GM23338 (cell line): ENCODE measurements at regions not wholly inside any gene's neighbourhood (a gene's known extent, or its start where the extent isn't known, plus 50 kb on each side); places are given as distances from the start of the nearest gene placed in this dataset.

Source experiments
- CREB1 ChIP-seq: fragments of 250-450 bp; sonication (Bioruptor Pico); IDR thresholded peaks from 2 replicates; pipeline ENCODE4 v1.5.0; 2020; ENCODE audit warnings: low read depth, mild to moderate bottlenecking, moderate library complexity
- CTCF ChIP-seq, 2 experiments: fragments of 200-600 bp in 1 of 2; sonication (generic) in 1 of 2; conservative IDR thresholded peaks; 2 replicates each; pipeline versions ENCODE4 v1.5.1 to v1.6.1; 2016 to 2017; ENCODE audit warnings: antibody characterized with exemption in 2 of 2, low read depth in 2 of 2, mild to moderate bottlenecking in 2 of 2, moderate library complexity in 1 of 2
- EZH2 ChIP-seq: fragments of 200-600 bp; sonication (generic); IDR thresholded peaks from one replicate; pipeline ENCODE4 v1.8.0; 2017; ENCODE audit warnings: antibody characterized with exemption, mild to moderate bottlenecking, low read depth; ENCODE audit not compliant: unreplicated experiment
- EZH2phosphoT487 ChIP-seq: fragments of 200-600 bp; sonication (generic); IDR thresholded peaks from one replicate; pipeline ENCODE4 v1.8.1; 2018; ENCODE audit warnings: antibody characterized with exemption; ENCODE audit not compliant: unreplicated experiment
- JUNB ChIP-seq: IDR thresholded peaks from one replicate; pipeline ENCODE4 v1.6.1; 2016; ENCODE audit warnings: antibody characterized with exemption; ENCODE audit not compliant: unreplicated experiment
- NANOG ChIP-seq: IDR thresholded peaks from 2 replicates; pipeline ENCODE4 v1.6.1; 2016; ENCODE audit warnings: antibody characterized with exemption, borderline replicate concordance
- POLR2AphosphoS5 ChIP-seq: IDR thresholded peaks from 2 replicates; pipeline ENCODE4 v1.6.1; 2016; ENCODE audit warnings: antibody characterized with exemption, low read depth
- STAT1 ChIP-seq: IDR thresholded peaks from one replicate; pipeline ENCODE4 v1.6.1; 2016; ENCODE audit warnings: antibody characterized with exemption; ENCODE audit not compliant: unreplicated experiment
- ZNF114 ChIP-seq: fragments of 250-450 bp; sonication (Bioruptor Pico); IDR thresholded peaks from 2 replicates; pipeline ENCODE4 v1.5.0; 2020; ENCODE audit warnings: mild to moderate bottlenecking, moderate library complexity
- ZNF331 ChIP-seq: fragments of 250-450 bp; sonication (Bioruptor Pico); IDR thresholded peaks from 2 replicates; pipeline ENCODE4 v1.5.0; 2020; ENCODE audit warnings: low read depth, mild to moderate bottlenecking, moderate library complexity
- TF ChIP-seq, protein P1 (sequence below): IDR thresholded peaks from one replicate; pipeline ENCODE4 v1.6.1; 2018; ENCODE audit warnings: antibody characterized with exemption; ENCODE audit not compliant: unreplicated experiment
- TF ChIP-seq, protein P2 (sequence below): IDR thresholded peaks from 2 replicates; pipeline ENCODE4 v1.6.1; 2016; ENCODE audit warnings: antibody characterized with exemption
- TF ChIP-seq, protein P3 (sequence below): fragments of 250-450 bp; sonication (Bioruptor Pico); IDR thresholded peaks from 2 replicates; pipeline ENCODE4 v1.5.0; 2020; ENCODE audit warnings: mild to moderate bottlenecking, moderate library complexity

GRCh38 chr16:35131429-35131828 is 1672.0 kb downstream of the TP53TG3F start:
- TF ChIP-seq CTCF (conservative IDR thresholded peaks at IDR 0.05; ENCODE audit: low read depth in 2 of 2) = no peak
- TF ChIP-seq, protein P1, sequence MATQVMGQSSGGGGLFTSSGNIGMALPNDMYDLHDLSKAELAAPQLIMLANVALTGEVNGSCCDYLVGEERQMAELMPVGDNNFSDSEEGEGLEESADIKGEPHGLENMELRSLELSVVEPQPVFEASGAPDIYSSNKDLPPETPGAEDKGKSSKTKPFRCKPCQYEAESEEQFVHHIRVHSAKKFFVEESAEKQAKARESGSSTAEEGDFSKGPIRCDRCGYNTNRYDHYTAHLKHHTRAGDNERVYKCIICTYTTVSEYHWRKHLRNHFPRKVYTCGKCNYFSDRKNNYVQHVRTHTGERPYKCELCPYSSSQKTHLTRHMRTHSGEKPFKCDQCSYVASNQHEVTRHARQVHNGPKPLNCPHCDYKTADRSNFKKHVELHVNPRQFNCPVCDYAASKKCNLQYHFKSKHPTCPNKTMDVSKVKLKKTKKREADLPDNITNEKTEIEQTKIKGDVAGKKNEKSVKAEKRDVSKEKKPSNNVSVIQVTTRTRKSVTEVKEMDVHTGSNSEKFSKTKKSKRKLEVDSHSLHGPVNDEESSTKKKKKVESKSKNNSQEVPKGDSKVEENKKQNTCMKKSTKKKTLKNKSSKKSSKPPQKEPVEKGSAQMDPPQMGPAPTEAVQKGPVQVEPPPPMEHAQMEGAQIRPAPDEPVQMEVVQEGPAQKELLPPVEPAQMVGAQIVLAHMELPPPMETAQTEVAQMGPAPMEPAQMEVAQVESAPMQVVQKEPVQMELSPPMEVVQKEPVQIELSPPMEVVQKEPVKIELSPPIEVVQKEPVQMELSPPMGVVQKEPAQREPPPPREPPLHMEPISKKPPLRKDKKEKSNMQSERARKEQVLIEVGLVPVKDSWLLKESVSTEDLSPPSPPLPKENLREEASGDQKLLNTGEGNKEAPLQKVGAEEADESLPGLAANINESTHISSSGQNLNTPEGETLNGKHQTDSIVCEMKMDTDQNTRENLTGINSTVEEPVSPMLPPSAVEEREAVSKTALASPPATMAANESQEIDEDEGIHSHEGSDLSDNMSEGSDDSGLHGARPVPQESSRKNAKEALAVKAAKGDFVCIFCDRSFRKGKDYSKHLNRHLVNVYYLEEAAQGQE = no peak
- TF ChIP-seq, protein P2, sequence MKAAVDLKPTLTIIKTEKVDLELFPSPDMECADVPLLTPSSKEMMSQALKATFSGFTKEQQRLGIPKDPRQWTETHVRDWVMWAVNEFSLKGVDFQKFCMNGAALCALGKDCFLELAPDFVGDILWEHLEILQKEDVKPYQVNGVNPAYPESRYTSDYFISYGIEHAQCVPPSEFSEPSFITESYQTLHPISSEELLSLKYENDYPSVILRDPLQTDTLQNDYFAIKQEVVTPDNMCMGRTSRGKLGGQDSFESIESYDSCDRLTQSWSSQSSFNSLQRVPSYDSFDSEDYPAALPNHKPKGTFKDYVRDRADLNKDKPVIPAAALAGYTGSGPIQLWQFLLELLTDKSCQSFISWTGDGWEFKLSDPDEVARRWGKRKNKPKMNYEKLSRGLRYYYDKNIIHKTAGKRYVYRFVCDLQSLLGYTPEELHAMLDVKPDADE = no peak
- TF ChIP-seq JUNB = no peak
- TF ChIP-seq POLR2AphosphoS5 = no peak
- no peak for TF ChIP-seq EZH2phosphoT487
- no peak for TF ChIP-seq EZH2
- TF ChIP-seq CREB1 (CRISPR knock-in tag) = no peak
- TF ChIP-seq, protein P3, sequence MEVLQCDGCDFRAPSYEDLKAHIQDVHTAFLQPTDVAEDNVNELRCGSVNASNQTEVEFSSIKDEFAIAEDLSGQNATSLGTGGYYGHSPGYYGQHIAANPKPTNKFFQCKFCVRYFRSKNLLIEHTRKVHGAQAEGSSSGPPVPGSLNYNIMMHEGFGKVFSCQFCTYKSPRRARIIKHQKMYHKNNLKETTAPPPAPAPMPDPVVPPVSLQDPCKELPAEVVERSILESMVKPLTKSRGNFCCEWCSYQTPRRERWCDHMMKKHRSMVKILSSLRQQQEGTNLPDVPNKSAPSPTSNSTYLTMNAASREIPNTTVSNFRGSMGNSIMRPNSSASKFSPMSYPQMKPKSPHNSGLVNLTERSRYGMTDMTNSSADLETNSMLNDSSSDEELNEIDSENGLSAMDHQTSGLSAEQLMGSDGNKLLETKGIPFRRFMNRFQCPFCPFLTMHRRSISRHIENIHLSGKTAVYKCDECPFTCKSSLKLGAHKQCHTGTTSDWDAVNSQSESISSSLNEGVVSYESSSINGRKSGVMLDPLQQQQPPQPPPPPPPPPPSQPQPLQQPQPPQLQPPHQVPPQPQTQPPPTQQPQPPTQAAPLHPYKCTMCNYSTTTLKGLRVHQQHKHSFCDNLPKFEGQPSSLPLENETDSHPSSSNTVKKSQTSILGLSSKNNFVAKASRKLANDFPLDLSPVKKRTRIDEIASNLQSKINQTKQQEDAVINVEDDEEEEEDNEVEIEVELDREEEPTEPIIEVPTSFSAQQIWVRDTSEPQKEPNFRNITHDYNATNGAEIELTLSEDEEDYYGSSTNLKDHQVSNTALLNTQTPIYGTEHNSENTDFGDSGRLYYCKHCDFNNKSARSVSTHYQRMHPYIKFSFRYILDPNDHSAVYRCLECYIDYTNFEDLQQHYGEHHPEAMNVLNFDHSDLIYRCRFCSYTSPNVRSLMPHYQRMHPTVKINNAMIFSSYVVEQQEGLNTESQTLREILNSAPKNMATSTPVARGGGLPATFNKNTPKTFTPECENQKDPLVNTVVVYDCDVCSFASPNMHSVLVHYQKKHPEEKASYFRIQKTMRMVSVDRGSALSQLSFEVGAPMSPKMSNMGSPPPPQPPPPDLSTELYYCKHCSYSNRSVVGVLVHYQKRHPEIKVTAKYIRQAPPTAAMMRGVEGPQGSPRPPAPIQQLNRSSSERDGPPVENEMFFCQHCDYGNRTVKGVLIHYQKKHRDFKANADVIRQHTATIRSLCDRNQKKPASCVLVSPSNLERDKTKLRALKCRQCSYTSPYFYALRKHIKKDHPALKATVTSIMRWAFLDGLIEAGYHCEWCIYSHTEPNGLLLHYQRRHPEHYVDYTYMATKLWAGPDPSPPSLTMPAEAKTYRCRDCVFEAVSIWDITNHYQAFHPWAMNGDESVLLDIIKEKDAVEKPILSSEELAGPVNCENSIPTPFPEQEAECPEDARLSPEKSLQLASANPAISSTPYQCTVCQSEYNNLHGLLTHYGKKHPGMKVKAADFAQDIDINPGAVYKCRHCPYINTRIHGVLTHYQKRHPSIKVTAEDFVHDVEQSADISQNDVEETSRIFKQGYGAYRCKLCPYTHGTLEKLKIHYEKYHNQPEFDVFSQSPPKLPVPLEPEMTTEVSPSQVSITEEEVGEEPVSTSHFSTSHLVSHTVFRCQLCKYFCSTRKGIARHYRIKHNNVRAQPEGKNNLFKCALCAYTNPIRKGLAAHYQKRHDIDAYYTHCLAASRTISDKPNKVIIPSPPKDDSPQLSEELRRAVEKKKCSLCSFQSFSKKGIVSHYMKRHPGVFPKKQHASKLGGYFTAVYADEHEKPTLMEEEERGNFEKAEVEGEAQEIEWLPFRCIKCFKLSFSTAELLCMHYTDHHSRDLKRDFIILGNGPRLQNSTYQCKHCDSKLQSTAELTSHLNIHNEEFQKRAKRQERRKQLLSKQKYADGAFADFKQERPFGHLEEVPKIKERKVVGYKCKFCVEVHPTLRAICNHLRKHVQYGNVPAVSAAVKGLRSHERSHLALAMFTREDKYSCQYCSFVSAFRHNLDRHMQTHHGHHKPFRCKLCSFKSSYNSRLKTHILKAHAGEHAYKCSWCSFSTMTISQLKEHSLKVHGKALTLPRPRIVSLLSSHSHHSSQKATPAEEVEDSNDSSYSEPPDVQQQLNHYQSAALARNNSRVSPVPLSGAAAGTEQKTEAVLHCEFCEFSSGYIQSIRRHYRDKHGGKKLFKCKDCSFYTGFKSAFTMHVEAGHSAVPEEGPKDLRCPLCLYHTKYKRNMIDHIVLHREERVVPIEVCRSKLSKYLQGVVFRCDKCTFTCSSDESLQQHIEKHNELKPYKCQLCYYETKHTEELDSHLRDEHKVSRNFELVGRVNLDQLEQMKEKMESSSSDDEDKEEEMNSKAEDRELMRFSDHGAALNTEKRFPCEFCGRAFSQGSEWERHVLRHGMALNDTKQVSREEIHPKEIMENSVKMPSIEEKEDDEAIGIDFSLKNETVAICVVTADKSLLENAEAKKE = no peak
- TF ChIP-seq STAT1 = no peak
- TF ChIP-seq ZNF114 (CRISPR knock-in tag) = no peak
- no peak for TF ChIP-seq ZNF331
- no peak for TF ChIP-seq NANOG
